Activated naive CD8-positive, alpha-beta T cell (primary cell): ENCODE measurements at regions not wholly inside any gene's neighbourhood (a gene's known extent, or its start where the extent isn't known, plus 50 kb on each side); places are given as distances from the start of the nearest gene placed in this dataset.

Experiments used
- H3K27ac Mint-ChIP-seq: one replicate; pipeline ENCODE4 v1.8.0; 2021; ENCODE audit warnings: mixed read lengths
- H3K27me3 Mint-ChIP-seq: one replicate; pipeline ENCODE4 v1.8.0; 2021; ENCODE audit warnings: mixed read lengths
- H3K36me3 Mint-ChIP-seq: one replicate; pipeline ENCODE4 v1.8.0; 2021; ENCODE audit warnings: mixed read lengths
- H3K4me1 Mint-ChIP-seq: one replicate; pipeline ENCODE4 v1.8.0; 2021; ENCODE audit warnings: low read depth, mixed read lengths
- H3K4me3 Mint-ChIP-seq: one replicate; pipeline ENCODE4 v1.8.0; 2021; ENCODE audit warnings: mild to moderate bottlenecking, mixed read lengths
- H3K9me3 Mint-ChIP-seq: one replicate; pipeline ENCODE4 v1.8.0; 2021; ENCODE audit warnings: low read depth, mixed read lengths

- Mint-ChIP-seq H3K4me1 (no peaks in the 10 kb centered on the region), H3K9me3 (no peaks in the 10 kb centered on the region), H3K27me3 (no peaks in the 10 kb centered on the region), H3K4me3 (no peak overlapping the region), H3K36me3 (no peaks in the 10 kb centered on the region), H3K27ac (no peak overlapping the region)
Measured at GRCh38 chr3:152728231-152728980, 106.5 kb upstream of the P2RY1 start.

GRCh38 chr3:152729906-152730305 is 105.0 kb upstream of the P2RY1 start:
- Mint-ChIP-seq H3K4me3 (no peak overlapping the region), H3K9me3 (no peaks in the 10 kb centered on the region), H3K4me1 (no peaks in the 10 kb centered on the region), H3K36me3 (no peaks in the 10 kb centered on the region), H3K27me3 (no peaks in the 10 kb centered on the region), H3K27ac (no peak overlapping the region)

- Mint-ChIP-seq H3K36me3 (no peaks in the 10 kb centered on the region), H3K9me3 (no peaks in the 10 kb centered on the region), H3K27ac (no peak overlapping the region), H3K4me1 (no peaks in the 10 kb centered on the region), H3K4me3 (no peak overlapping the region), H3K27me3 (no peaks in the 10 kb centered on the region)
Measured at GRCh38 chr3:152731511-152731910, 103.4 kb upstream of the P2RY1 start.

GRCh38 chr3:152733584-152734119 is 101.3 kb upstream of the P2RY1 start:
- Mint-ChIP-seq H3K4me1 (no peaks in the 10 kb centered on the region), H3K36me3 (no peaks in the 10 kb centered on the region), H3K27me3 (no peaks in the 10 kb centered on the region), H3K27ac (no peak overlapping the region), H3K4me3 (no peak overlapping the region), H3K9me3 (no peaks in the 10 kb centered on the region)

GRCh38 chr3:152737021-152737908 is 97.7 kb upstream of the P2RY1 start:
- Mint-ChIP-seq H3K36me3 (no peaks in the 10 kb centered on the region), H3K27me3 (no peaks in the 10 kb centered on the region), H3K4me1 (no peaks in the 10 kb centered on the region), H3K9me3 (no peaks in the 10 kb centered on the region), H3K4me3 (no peak overlapping the region), H3K27ac (no peak overlapping the region)

- Mint-ChIP-seq H3K27me3 (no peaks in the 10 kb centered on the region), H3K36me3 (no peaks in the 10 kb centered on the region), H3K27ac (no peak overlapping the region), H3K4me3 (no peak overlapping the region), H3K4me1 (no peaks in the 10 kb centered on the region), H3K9me3 (no peaks in the 10 kb centered on the region)
Measured at GRCh38 chr3:152738656-152739055, 96.3 kb upstream of the P2RY1 start.

GRCh38 chr3:152742368-152743347 is 92.3 kb upstream of the P2RY1 start:
- H3K27me3 Mint-ChIP-seq = peaks cover 2% of the 10 kb centered on the region
- no peaks in the 10 kb centered on the region for H3K36me3 Mint-ChIP-seq
- no peak overlapping the region for H3K27ac Mint-ChIP-seq

GRCh38 chr3:152745646-152746045 is 89.3 kb upstream of the P2RY1 start:
- no peaks in the 10 kb centered on the region for H3K4me1 Mint-ChIP-seq
- no peaks in the 10 kb centered on the region for H3K36me3 Mint-ChIP-seq
- H3K9me3 Mint-ChIP-seq = peaks cover 7% of the 10 kb centered on the region
- H3K27me3 Mint-ChIP-seq = peaks cover 2% of the 10 kb centered on the region
- H3K27ac Mint-ChIP-seq = no peak overlapping the region
- H3K4me3 Mint-ChIP-seq = no peak overlapping the region

More at GRCh38 chr3:152742368-152743347, 92.3 kb upstream of the P2RY1 start:
- Mint-ChIP-seq H3K4me1 (no peaks in the 10 kb centered on the region), H3K9me3 (no peaks in the 10 kb centered on the region), H3K4me3 (no peak overlapping the region)

GRCh38 chr3:152754303-152754702 is 80.6 kb upstream of the P2RY1 start:
- H3K4me1 Mint-ChIP-seq = no peaks in the 10 kb centered on the region
- no peaks in the 10 kb centered on the region for H3K9me3 Mint-ChIP-seq
- no peaks in the 10 kb centered on the region for H3K36me3 Mint-ChIP-seq
- H3K27me3 Mint-ChIP-seq = no peaks in the 10 kb centered on the region
- H3K4me3 Mint-ChIP-seq = no peak overlapping the region
- H3K27ac Mint-ChIP-seq = no peak overlapping the region

- H3K9me3 Mint-ChIP-seq = no peaks in the 10 kb centered on the region
- no peaks in the 10 kb centered on the region for H3K27me3 Mint-ChIP-seq
- no peak overlapping the region for H3K27ac Mint-ChIP-seq
- H3K4me1 Mint-ChIP-seq = no peaks in the 10 kb centered on the region
- H3K36me3 Mint-ChIP-seq = no peaks in the 10 kb centered on the region
- H3K4me3 Mint-ChIP-seq = no peak overlapping the region
Measured at GRCh38 chr3:152756807-152757206, 78.1 kb upstream of the P2RY1 start.

- Mint-ChIP-seq H3K4me1 (no peaks in the 10 kb centered on the region), H3K4me3 (no peak overlapping the region), H3K27ac (no peak overlapping the region), H3K36me3 (no peaks in the 10 kb centered on the region), H3K27me3 (peaks cover 2% of the 10 kb centered on the region), H3K9me3 (peaks cover 4% of the 10 kb centered on the region)
Measured at GRCh38 chr3:152760024-152760563, 74.8 kb upstream of the P2RY1 start.

- no peaks in the 10 kb centered on the region for H3K4me1 Mint-ChIP-seq
- peaks cover 5% of the 10 kb centered on the region for H3K9me3 Mint-ChIP-seq
- H3K36me3 Mint-ChIP-seq = no peaks in the 10 kb centered on the region
- H3K27ac Mint-ChIP-seq = no peak overlapping the region
- no peak overlapping the region for H3K4me3 Mint-ChIP-seq
- H3K27me3 Mint-ChIP-seq = peaks cover 2% of the 10 kb centered on the region
Measured at GRCh38 chr3:152760591-152760990, 74.3 kb upstream of the P2RY1 start.

- H3K27ac Mint-ChIP-seq = no peak overlapping the region
- H3K27me3 Mint-ChIP-seq = peaks cover 2% of the 10 kb centered on the region
- no peaks in the 10 kb centered on the region for H3K4me1 Mint-ChIP-seq
- H3K36me3 Mint-ChIP-seq = no peaks in the 10 kb centered on the region
- no peak overlapping the region for H3K4me3 Mint-ChIP-seq
- peaks cover 5% of the 10 kb centered on the region for H3K9me3 Mint-ChIP-seq
Measured at GRCh38 chr3:152768478-152768877, 66.5 kb upstream of the P2RY1 start.

- Mint-ChIP-seq H3K36me3 (no peaks in the 10 kb centered on the region), H3K4me3 (no peak overlapping the region), H3K27ac (no peak overlapping the region), H3K4me1 (no peaks in the 10 kb centered on the region), H3K9me3 (peaks cover 5% of the 10 kb centered on the region), H3K27me3 (no peaks in the 10 kb centered on the region)
Measured at GRCh38 chr3:152769523-152769922, 65.4 kb upstream of the P2RY1 start.
